CD14-positive monocyte (primary cell): ENCODE measurements at regions not wholly inside any gene's neighbourhood (a gene's known extent, or its start where the extent isn't known, plus 50 kb on each side); places are given as distances from the start of the nearest gene placed in this dataset.

Experiments used
- DNase-seq, 3 donors: peaks; one replicate each; pipeline ENCODE4 v3.0.0-alpha.2; 2011 to 2022
- H2AFZ ChIP-seq: 2 replicates; pipeline ENCODE4 v1.6.0; 2012; ENCODE audit warnings: mild to moderate bottlenecking, low read depth, low read length, inconsistent platforms; ENCODE audit not compliant: insufficient read depth, poor library complexity, severe bottlenecking
- H3K27ac ChIP-seq, 2 donors: 1 replicate in 1 of 2; 2 replicates in 1 of 2; pipeline ENCODE4 v1.5.1; 2012 to 2013; ENCODE audit warnings: low read length in 2 of 2, control low read depth in 1 of 2, inconsistent platforms in 1 of 2, low read depth in 1 of 2, mild to moderate bottlenecking in 1 of 2
- H3K27me3 ChIP-seq, 2 donors: one replicate each; pipeline versions ENCODE4 v1.6.0 to v1.6.1; 2011 to 2013; ENCODE audit warnings: low read length in 2 of 2; ENCODE audit not compliant: control insufficient read depth in 2 of 2, insufficient read depth in 2 of 2
- H3K36me3 ChIP-seq, 2 donors: replicated peaks in 1 of 2; 1 replicate in 1 of 2; 2 replicates in 1 of 2; pipeline versions ENCODE4 v1.5.1 to v1.6.1; 2012 to 2013; ENCODE audit warnings: low read length in 2 of 2, control low read depth in 1 of 2, inconsistent platforms in 1 of 2, mild to moderate bottlenecking in 1 of 2; ENCODE audit not compliant: insufficient read depth in 2 of 2, control insufficient read depth in 1 of 2
- H3K4me1 ChIP-seq, 2 donors: 1 replicate in 1 of 2; 2 replicates in 1 of 2; pipeline versions ENCODE4 v1.5.1 to v1.6.1; 2012 to 2013; ENCODE audit warnings: low read length in 2 of 2, control low read depth in 1 of 2, inconsistent platforms in 1 of 2, mild to moderate bottlenecking in 1 of 2, moderate library complexity in 1 of 2; ENCODE audit not compliant: insufficient read depth in 2 of 2, control insufficient read depth in 1 of 2
- H3K4me2 ChIP-seq: replicated peaks from 2 replicates; pipeline ENCODE3; 2012; ENCODE audit warnings: low read length, moderate library complexity, mild to moderate bottlenecking; ENCODE audit not compliant: poor library complexity, severe bottlenecking; ENCODE audit errors: extremely low read depth
- H3K4me3 ChIP-seq, 3 experiments: fragments of 200-600 bp in 1 of 3; sonication (generic) in 1 of 3; replicated peaks in 1 of 3; 1 replicate in 2 of 3; 2 replicates in 1 of 3; pipeline ENCODE4 v1.5.1; 2011 to 2013; ENCODE audit warnings: low read length in 3 of 3, mild to moderate bottlenecking in 3 of 3, control low read depth in 2 of 3, low read depth in 2 of 3, inconsistent platforms in 1 of 3, moderate library complexity in 1 of 3
- H3K79me2 ChIP-seq: 2 replicates; pipeline ENCODE4 v1.6.0; 2012; ENCODE audit warnings: mild to moderate bottlenecking, control low read depth, inconsistent platforms, low read length, moderate library complexity; ENCODE audit not compliant: insufficient read depth
- H3K9ac ChIP-seq: 2 replicates; pipeline ENCODE4 v1.6.0; 2017; ENCODE audit warnings: low read length, mild to moderate bottlenecking; ENCODE audit not compliant: insufficient read depth, poor library complexity, severe bottlenecking
- H3K9me3 ChIP-seq, 2 donors: replicated peaks in 1 of 2; 1 replicate in 1 of 2; 2 replicates in 1 of 2; pipeline versions ENCODE4 v1.5.1 to v1.6.1; 2012 to 2013; ENCODE audit warnings: low read length in 2 of 2, control low read depth in 1 of 2; ENCODE audit not compliant: control insufficient read depth in 1 of 2, insufficient read depth in 1 of 2
- H4K20me1 ChIP-seq: 2 replicates; pipeline ENCODE4 v1.6.0; 2012; ENCODE audit warnings: mild to moderate bottlenecking, low read length, control low read depth, moderate library complexity; ENCODE audit not compliant: insufficient read depth
- H3K27ac Mint-ChIP-seq, 7 donors: one replicate each; pipeline ENCODE4 v1.8.0; 2020; ENCODE audit warnings: mild to moderate bottlenecking in 7 of 7, mixed read lengths in 7 of 7, moderate library complexity in 6 of 7, inconsistent platforms in 2 of 7
- H3K27me3 Mint-ChIP-seq, 3 donors: one replicate each; pipeline ENCODE4 v1.8.0; 2021 to 2022; ENCODE audit warnings: low read depth in 3 of 3, mild to moderate bottlenecking in 3 of 3, mixed read lengths in 3 of 3, moderate library complexity in 3 of 3, inconsistent platforms in 1 of 3
- H3K36me3 Mint-ChIP-seq, 2 donors: one replicate each; pipeline ENCODE4 v1.8.0; 2020; ENCODE audit warnings: mixed read lengths in 2 of 2, inconsistent platforms in 1 of 2, mild to moderate bottlenecking in 1 of 2
- H3K4me1 Mint-ChIP-seq: one replicate; pipeline ENCODE4 v1.8.0; 2020; ENCODE audit warnings: mild to moderate bottlenecking, mixed read lengths
- H3K4me3 Mint-ChIP-seq, 2 donors: one replicate each; pipeline ENCODE4 v1.8.0; 2020; ENCODE audit warnings: mild to moderate bottlenecking in 2 of 2, mixed read lengths in 2 of 2, moderate library complexity in 1 of 2
- H3K9me3 Mint-ChIP-seq, 7 donors: one replicate each; pipeline ENCODE4 v1.8.0; 2020 to 2022; ENCODE audit warnings: mixed read lengths in 7 of 7, mild to moderate bottlenecking in 6 of 7, moderate library complexity in 6 of 7, inconsistent platforms in 2 of 7
- CTCF ChIP-seq: fragments of 200-600 bp; IDR thresholded peaks from one replicate; pipeline ENCODE4 v1.8.0; 2022; ENCODE audit warnings: antibody characterized with exemption, mild to moderate bottlenecking
- WGBS: methylation state at CpG from one replicate; pipeline ENCODE4 v1.1.5; 2013; ENCODE audit warnings: missing lambda C conversion rate; ENCODE audit not compliant: insufficient coverage; 5-methylcytosine and 5-hydroxymethylcytosine counted together
- intact Hi-C, 2 donors: fragments of 100-400 bp; cut with micrococcal nuclease; formaldehyde crosslinking; loops; one replicate each; pipeline versions ENCODE4 v1.15.0 to v1.15.1; 2023

- H3K27ac ChIP-seq = no peak overlapping the region
- TF ChIP-seq CTCF = no peak
- no peaks in the 10 kb centered on the region for H3K79me2 ChIP-seq
- no peaks in the 10 kb centered on the region for H3K27me3 ChIP-seq
- no peaks in the 10 kb centered on the region for H4K20me1 ChIP-seq
- no peak overlapping the region for H3K4me3 Mint-ChIP-seq
- no peaks in the 10 kb centered on the region for H3K4me1 Mint-ChIP-seq
- H3K4me3 ChIP-seq = no peak overlapping the region
- H3K9me3 ChIP-seq = no peaks in the 10 kb centered on the region
- H3K27ac Mint-ChIP-seq = no peak overlapping the region
- intact Hi-C loops = no loop called here
- H2AFZ ChIP-seq = no peak overlapping the region
- H3K9me3 Mint-ChIP-seq = peaks cover 0 to 3% (median 0%) of the 10 kb centered on the region in 7 donors
- no peak for DNase-seq
- no peak overlapping the region for H3K9ac ChIP-seq
- no peaks in the 10 kb centered on the region for H3K36me3 ChIP-seq
- no peak overlapping the region for H3K4me2 ChIP-seq
- peaks cover 0 to 2% (median 0%) of the 10 kb centered on the region in 3 donors for H3K27me3 Mint-ChIP-seq
- H3K36me3 Mint-ChIP-seq = no peaks in the 10 kb centered on the region
- WGBS = no CpG with 5 or more reads among the region's 1 CpG
- H3K4me1 ChIP-seq = no peaks in the 10 kb centered on the region
Observed at GRCh38 chr3:173258697-173259096, 117.7 kb upstream of the SPATA16 start.

- Mint-ChIP-seq H3K36me3 (no peaks in the 10 kb centered on the region), H3K27me3 (peaks cover 0 to 2% (median 0%) of the 10 kb centered on the region in 3 donors), H3K9me3 (peaks cover 0 to 4% (median 0%) of the 10 kb centered on the region in 7 donors), H3K4me3 (no peak overlapping the region), H3K4me1 (no peaks in the 10 kb centered on the region), H3K27ac (no peak overlapping the region)
- no peaks in the 10 kb centered on the region for H4K20me1 ChIP-seq
- TF ChIP-seq CTCF = no peak
- H3K9me3 ChIP-seq = peaks cover 0 to 2% of the 10 kb centered on the region in 2 donors
- WGBS = 67% methylated on average over 4 of the region's 4 CpGs
- no peak overlapping the region for H2AFZ ChIP-seq
- no peaks in the 10 kb centered on the region for H3K27me3 ChIP-seq
- no peaks in the 10 kb centered on the region for H3K4me1 ChIP-seq
- H3K4me3 ChIP-seq = no peak overlapping the region
- H3K36me3 ChIP-seq = no peaks in the 10 kb centered on the region
- intact Hi-C loops = no loop called here
- no peak overlapping the region for H3K4me2 ChIP-seq
- H3K27ac ChIP-seq = no peak overlapping the region
- H3K9ac ChIP-seq = no peak overlapping the region
- DNase-seq = no peak
- H3K79me2 ChIP-seq = no peaks in the 10 kb centered on the region
Observed at GRCh38 chr3:173257797-173258196, 116.8 kb upstream of the SPATA16 start.
